WTC11 (cell line): ENCODE measurements at regions not wholly inside any gene's neighbourhood (a gene's known extent, or its start where the extent isn't known, plus 50 kb on each side); places are given as distances from the start of the nearest gene placed in this dataset.

Experiments used
- ATAC-seq: fragments of 200-7000 bp; cut with Tn5 transposase; 2 replicates; pipeline ENCODE4 v1.10.0; 2021; ENCODE audit warnings: mild to moderate bottlenecking, moderate library complexity
- CTCF ChIA-PET: fragments of 300-600 bp; sonication (Branson Sonifier 250); formaldehyde crosslinking; loops from one replicate; lab custom pipeline; 2021; ENCODE audit warnings: antibody characterized with exemption; lab: Charles Lee
- POLR2A ChIA-PET: fragments of 350-600 bp; sonication (Branson Sonifier 250); formaldehyde crosslinking; loops from one replicate; lab custom pipeline; 2021; ENCODE audit warnings: antibody characterized with exemption; lab: Charles Lee
- DNase-seq: peaks from one replicate; pipeline ENCODE4 v3.0.0; 2021; ENCODE audit warnings: low spot score
- H3K27ac Mint-ChIP-seq: 2 replicates; pipeline ENCODE4 v1.8.0; 2021; ENCODE audit warnings: mixed read lengths
- H3K27me3 Mint-ChIP-seq: 2 replicates; pipeline ENCODE4 v1.8.0; 2021; ENCODE audit warnings: low read depth, mild to moderate bottlenecking, moderate library complexity, mixed read lengths
- H3K36me3 Mint-ChIP-seq: 2 replicates; pipeline ENCODE4 v1.8.0; 2021; ENCODE audit warnings: mixed read lengths
- H3K4me1 Mint-ChIP-seq: 2 replicates; pipeline ENCODE4 v1.8.0; 2022; ENCODE audit warnings: mixed read lengths
- H3K4me3 Mint-ChIP-seq: 2 replicates; pipeline ENCODE4 v1.8.0; 2021; ENCODE audit warnings: mild to moderate bottlenecking, moderate library complexity, mixed read lengths
- H3K9me3 Mint-ChIP-seq: 2 replicates; pipeline ENCODE4 v1.8.0; 2021; ENCODE audit warnings: mixed read lengths
- ATF3 ChIP-seq: sonication (generic); formaldehyde crosslinking; conservative IDR thresholded peaks from 2 replicates; pipeline ENCODE4 v1.8.1; 2022; ENCODE audit warnings: mild to moderate bottlenecking, missing genetic modification reagents
- CREB1 ChIP-seq: sonication (generic); formaldehyde crosslinking; IDR thresholded peaks from 2 replicates; pipeline ENCODE4 v1.8.0; 2023; ENCODE audit warnings: mild to moderate bottlenecking, missing genetic modification reagents
- E2F5 ChIP-seq: sonication (generic); formaldehyde crosslinking; IDR thresholded peaks from 2 replicates; pipeline ENCODE4 v1.8.1; 2022; ENCODE audit warnings: mild to moderate bottlenecking, moderate library complexity, missing genetic modification reagents
- ELF4 ChIP-seq: sonication (generic); formaldehyde crosslinking; IDR thresholded peaks from 2 replicates; pipeline ENCODE4 v1.8.1; 2022; ENCODE audit warnings: low read depth, mild to moderate bottlenecking, moderate library complexity, missing genetic modification reagents
- ETV6 ChIP-seq: sonication (generic); formaldehyde crosslinking; IDR thresholded peaks from 2 replicates; pipeline ENCODE4 v1.8.1; 2022; ENCODE audit warnings: mild to moderate bottlenecking, missing genetic modification reagents
- GRHL2 ChIP-seq: fragments of 250-450 bp; sonication (Bioruptor Pico); IDR thresholded peaks from 2 replicates; pipeline ENCODE4 v1.8.0; 2022; ENCODE audit warnings: mild to moderate bottlenecking, moderate library complexity; ENCODE audit not compliant: insufficient replicate concordance, severe bottlenecking
- IRF2 ChIP-seq: sonication (generic); formaldehyde crosslinking; IDR thresholded peaks from 2 replicates; pipeline ENCODE4 v1.8.0; 2022; ENCODE audit warnings: low read depth, missing genetic modification reagents, borderline replicate concordance
- KAT7 ChIP-seq: sonication (generic); formaldehyde crosslinking; IDR thresholded peaks from 2 replicates; pipeline ENCODE4 v1.8.1; 2023; ENCODE audit warnings: missing genetic modification reagents, mild to moderate bottlenecking, borderline replicate concordance
- NFE2L1 ChIP-seq: sonication (generic); formaldehyde crosslinking; IDR thresholded peaks from 2 replicates; pipeline ENCODE4 v1.8.1; 2023; ENCODE audit warnings: missing genetic modification reagents
- NR1H2 ChIP-seq: sonication (generic); formaldehyde crosslinking; IDR thresholded peaks from 2 replicates; pipeline ENCODE4 v1.9.0; 2021; ENCODE audit warnings: mild to moderate bottlenecking, moderate library complexity, missing genetic modification reagents
- NR3C1 ChIP-seq: sonication (generic); formaldehyde crosslinking; conservative IDR thresholded peaks from 2 replicates; pipeline ENCODE4 v1.8.1; 2023; ENCODE audit warnings: low read depth, mild to moderate bottlenecking, missing genetic modification reagents
- USF1 ChIP-seq: sonication (generic); formaldehyde crosslinking; IDR thresholded peaks from 2 replicates; pipeline ENCODE4 v1.8.0; 2022; ENCODE audit warnings: mild to moderate bottlenecking, missing genetic modification reagents
- ZBTB21 ChIP-seq: sonication (generic); formaldehyde crosslinking; IDR thresholded peaks from 2 replicates; pipeline ENCODE4 v1.8.1; 2023; ENCODE audit warnings: mild to moderate bottlenecking, missing genetic modification reagents, borderline replicate concordance
- ZNF671 ChIP-seq: fragments of 250-450 bp; sonication (Bioruptor Pico); IDR thresholded peaks from 2 replicates; pipeline ENCODE4 v1.8.0; 2021; ENCODE audit warnings: mild to moderate bottlenecking
- TF ChIP-seq, protein P1 (sequence below): fragments of 250-450 bp; sonication (Bioruptor Pico); conservative IDR thresholded peaks from 2 replicates; pipeline ENCODE4 v1.9.0; 2021; ENCODE audit warnings: mild to moderate bottlenecking
- TF ChIP-seq, protein P2 (sequence below): sonication (generic); formaldehyde crosslinking; IDR thresholded peaks from 2 replicates; pipeline ENCODE4 v1.8.0; 2023; ENCODE audit warnings: missing genetic modification reagents
- TF ChIP-seq, protein P3 (sequence below): fragments of 250-450 bp; sonication (Bioruptor Pico); IDR thresholded peaks from 2 replicates; pipeline ENCODE4 v1.9.0; 2021; ENCODE audit warnings: mild to moderate bottlenecking, borderline replicate concordance
- TF ChIP-seq, protein P4 (sequence below): sonication (generic); formaldehyde crosslinking; IDR thresholded peaks from 2 replicates; pipeline ENCODE4 v1.8.0; 2022; ENCODE audit warnings: missing genetic modification reagents

- TF ChIP-seq, protein P1, sequence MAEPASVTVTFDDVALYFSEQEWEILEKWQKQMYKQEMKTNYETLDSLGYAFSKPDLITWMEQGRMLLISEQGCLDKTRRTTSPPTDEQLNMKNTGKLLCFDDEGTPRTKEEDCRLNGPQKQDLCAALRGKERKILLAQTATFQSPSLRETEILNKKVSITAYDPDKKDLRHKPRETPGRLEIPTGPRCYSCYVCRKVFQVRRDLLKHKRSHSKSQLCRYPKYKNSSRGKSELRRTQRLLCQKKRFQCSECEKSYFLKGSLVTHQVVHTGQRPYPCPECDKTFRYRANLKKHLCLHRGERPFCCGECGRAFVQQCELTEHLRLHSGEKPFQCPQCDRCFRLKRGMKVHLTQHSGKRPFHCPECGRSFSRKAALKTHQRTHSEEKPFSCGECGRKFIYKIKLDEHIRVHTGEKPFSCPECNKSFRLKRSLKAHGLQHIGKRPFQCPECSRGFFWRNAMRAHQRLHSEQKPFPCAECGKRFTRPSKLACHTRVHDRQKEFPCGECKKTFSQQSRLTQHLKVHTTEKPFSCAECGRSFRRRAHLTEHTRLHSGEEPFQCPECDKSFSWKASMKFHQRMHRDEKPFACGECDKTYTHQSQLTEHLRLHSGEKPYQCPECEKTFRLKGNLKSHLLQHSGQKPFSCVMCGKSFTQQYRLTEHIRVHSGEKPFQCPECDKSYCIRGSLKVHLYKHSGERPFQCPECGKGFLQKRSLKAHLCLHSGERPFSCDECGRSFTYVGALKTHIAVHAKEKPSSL (CRISPR knock-in tag) = no peak
Observed at GRCh38 chrX:4249401-4249800, 536.0 kb upstream of the PRKX start (continued).

DNA sequence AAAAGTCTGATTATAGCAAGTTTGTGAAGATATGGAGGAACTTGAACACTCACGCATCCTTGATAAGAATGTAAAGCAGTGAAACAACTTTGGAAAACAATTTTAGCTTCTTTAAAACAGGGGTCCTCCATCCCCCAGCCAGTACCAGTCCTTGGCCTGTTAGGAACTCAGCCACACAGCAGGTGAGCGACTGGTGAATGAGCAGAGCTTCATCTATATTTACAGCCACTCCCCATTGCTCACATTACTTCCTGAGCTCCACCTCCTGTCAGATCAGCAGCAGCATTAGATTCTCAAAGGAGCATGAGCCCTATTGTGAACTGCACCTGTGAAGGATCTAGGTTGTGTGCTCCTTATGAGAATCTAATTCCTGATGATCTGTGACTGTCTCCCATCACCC lies 530.3 kb upstream of the PRKX start:
- DNase-seq = no peak
- no peaks in the 10 kb centered on the region for H3K4me1 Mint-ChIP-seq

GRCh38 chrX:4240541-4241194 lies 527.2 kb upstream of the PRKX start:
- Mint-ChIP-seq H3K4me3 (no peak overlapping the region), H3K9me3 (peaks cover 19% of the 10 kb centered on the region), H3K27me3 (no peaks in the 10 kb centered on the region), H3K36me3 (peaks cover 8% of the 10 kb centered on the region), H3K4me1 (no peaks in the 10 kb centered on the region), H3K27ac (no peak overlapping the region)
- ChIA-PET CTCF (no interaction called here), POLR2A (no interaction called here)
- no peak for DNase-seq
- no peak for ATAC-seq
- TF ChIP-seq IRF2 (CRISPR knock-in tag) (no peak), ATF3 (CRISPR knock-in tag) (no peak), ZBTB21 (CRISPR knock-in tag) (no peak), GRHL2 (no peak), ZNF671 (CRISPR knock-in tag) (no peak), KAT7 (CRISPR knock-in tag) (no peak), NFE2L1 (CRISPR knock-in tag) (no peak), CREB1 (CRISPR knock-in tag) (no peak), E2F5 (CRISPR knock-in tag) (no peak)
- TF ChIP-seq, protein P2, sequence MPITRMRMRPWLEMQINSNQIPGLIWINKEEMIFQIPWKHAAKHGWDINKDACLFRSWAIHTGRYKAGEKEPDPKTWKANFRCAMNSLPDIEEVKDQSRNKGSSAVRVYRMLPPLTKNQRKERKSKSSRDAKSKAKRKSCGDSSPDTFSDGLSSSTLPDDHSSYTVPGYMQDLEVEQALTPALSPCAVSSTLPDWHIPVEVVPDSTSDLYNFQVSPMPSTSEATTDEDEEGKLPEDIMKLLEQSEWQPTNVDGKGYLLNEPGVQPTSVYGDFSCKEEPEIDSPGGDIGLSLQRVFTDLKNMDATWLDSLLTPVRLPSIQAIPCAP = no peak
- TF ChIP-seq, protein P3, sequence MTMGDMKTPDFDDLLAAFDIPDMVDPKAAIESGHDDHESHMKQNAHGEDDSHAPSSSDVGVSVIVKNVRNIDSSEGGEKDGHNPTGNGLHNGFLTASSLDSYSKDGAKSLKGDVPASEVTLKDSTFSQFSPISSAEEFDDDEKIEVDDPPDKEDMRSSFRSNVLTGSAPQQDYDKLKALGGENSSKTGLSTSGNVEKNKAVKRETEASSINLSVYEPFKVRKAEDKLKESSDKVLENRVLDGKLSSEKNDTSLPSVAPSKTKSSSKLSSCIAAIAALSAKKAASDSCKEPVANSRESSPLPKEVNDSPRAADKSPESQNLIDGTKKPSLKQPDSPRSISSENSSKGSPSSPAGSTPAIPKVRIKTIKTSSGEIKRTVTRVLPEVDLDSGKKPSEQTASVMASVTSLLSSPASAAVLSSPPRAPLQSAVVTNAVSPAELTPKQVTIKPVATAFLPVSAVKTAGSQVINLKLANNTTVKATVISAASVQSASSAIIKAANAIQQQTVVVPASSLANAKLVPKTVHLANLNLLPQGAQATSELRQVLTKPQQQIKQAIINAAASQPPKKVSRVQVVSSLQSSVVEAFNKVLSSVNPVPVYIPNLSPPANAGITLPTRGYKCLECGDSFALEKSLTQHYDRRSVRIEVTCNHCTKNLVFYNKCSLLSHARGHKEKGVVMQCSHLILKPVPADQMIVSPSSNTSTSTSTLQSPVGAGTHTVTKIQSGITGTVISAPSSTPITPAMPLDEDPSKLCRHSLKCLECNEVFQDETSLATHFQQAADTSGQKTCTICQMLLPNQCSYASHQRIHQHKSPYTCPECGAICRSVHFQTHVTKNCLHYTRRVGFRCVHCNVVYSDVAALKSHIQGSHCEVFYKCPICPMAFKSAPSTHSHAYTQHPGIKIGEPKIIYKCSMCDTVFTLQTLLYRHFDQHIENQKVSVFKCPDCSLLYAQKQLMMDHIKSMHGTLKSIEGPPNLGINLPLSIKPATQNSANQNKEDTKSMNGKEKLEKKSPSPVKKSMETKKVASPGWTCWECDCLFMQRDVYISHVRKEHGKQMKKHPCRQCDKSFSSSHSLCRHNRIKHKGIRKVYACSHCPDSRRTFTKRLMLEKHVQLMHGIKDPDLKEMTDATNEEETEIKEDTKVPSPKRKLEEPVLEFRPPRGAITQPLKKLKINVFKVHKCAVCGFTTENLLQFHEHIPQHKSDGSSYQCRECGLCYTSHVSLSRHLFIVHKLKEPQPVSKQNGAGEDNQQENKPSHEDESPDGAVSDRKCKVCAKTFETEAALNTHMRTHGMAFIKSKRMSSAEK (CRISPR knock-in tag) = no peak
- TF ChIP-seq, protein P4, sequence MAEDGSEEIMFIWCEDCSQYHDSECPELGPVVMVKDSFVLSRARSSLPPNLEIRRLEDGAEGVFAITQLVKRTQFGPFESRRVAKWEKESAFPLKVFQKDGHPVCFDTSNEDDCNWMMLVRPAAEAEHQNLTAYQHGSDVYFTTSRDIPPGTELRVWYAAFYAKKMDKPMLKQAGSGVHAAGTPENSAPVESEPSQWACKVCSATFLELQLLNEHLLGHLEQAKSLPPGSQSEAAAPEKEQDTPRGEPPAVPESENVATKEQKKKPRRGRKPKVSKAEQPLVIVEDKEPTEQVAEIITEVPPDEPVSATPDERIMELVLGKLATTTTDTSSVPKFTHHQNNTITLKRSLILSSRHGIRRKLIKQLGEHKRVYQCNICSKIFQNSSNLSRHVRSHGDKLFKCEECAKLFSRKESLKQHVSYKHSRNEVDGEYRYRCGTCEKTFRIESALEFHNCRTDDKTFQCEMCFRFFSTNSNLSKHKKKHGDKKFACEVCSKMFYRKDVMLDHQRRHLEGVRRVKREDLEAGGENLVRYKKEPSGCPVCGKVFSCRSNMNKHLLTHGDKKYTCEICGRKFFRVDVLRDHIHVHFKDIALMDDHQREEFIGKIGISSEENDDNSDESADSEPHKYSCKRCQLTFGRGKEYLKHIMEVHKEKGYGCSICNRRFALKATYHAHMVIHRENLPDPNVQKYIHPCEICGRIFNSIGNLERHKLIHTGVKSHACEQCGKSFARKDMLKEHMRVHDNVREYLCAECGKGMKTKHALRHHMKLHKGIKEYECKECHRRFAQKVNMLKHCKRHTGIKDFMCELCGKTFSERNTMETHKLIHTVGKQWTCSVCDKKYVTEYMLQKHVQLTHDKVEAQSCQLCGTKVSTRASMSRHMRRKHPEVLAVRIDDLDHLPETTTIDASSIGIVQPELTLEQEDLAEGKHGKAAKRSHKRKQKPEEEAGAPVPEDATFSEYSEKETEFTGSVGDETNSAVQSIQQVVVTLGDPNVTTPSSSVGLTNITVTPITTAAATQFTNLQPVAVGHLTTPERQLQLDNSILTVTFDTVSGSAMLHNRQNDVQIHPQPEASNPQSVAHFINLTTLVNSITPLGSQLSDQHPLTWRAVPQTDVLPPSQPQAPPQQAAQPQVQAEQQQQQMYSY (CRISPR knock-in tag) = no peak

More for the DNA sequence above, 530.3 kb upstream of the PRKX start:
- POLR2A ChIA-PET = no interaction called here
- CTCF ChIA-PET = no interaction called here
- Mint-ChIP-seq H3K27me3 (peaks cover 4% of the 10 kb centered on the region; the same call in 1 of the 2 replicates), H3K27ac (no peak overlapping the region), H3K4me3 (no peak overlapping the region), H3K36me3 (peaks cover 8% of the 10 kb centered on the region), H3K9me3 (peaks cover 18% of the 10 kb centered on the region)
- TF ChIP-seq NR3C1 (CRISPR knock-in tag) (no peak), ETV6 (CRISPR knock-in tag) (no peak), E2F5 (CRISPR knock-in tag) (no peak), USF1 (CRISPR knock-in tag) (no peak), NR1H2 (no peak), ELF4 (CRISPR knock-in tag) (no peak)
- no peak for ATAC-seq
